ENCODE measurements at regions not wholly inside any gene's neighbourhood (a gene's known extent, or its start where the extent isn't known, plus 50 kb on each side); places are given as distances from the start of the nearest gene placed in this dataset.

DNA sequence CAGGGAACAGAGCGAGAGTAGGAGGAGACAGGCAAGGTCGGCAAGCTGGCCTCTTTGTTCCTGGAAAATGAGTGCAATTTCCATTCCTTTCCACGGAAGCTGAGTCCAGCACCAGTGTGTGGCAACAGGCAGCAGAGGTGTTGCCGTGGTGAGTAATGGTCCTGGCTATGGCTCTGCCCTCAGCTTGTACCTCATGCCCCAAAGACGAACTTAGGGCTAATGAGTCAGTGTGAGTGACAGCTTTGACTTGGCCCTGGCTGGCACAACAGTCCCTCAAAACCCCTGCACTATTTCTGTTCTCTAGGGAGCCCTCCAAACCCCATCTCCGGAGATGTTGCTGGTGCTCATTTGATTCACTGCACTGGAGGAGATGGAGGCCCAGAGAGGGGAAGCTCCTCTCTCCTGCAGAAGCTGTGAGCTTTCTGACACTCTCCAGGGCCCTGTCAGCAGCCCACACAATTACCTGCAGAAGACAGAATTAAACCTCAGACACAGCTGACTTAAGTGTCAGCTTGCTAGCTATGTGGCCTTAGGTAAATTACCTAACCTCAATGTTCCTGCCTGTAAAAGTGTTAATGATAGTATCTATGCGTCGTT is 129.9 kb downstream of the TMEM132E start:
- H3K9me3 ChIP-seq (ENCODE audit: control insufficient read depth, low read depth, low read length) = no peaks in the 10 kb centered on the region
- Mint-ChIP-seq H3K36me3 (ENCODE audit: insufficient read depth in 1 of 3, low read depth in 3 of 3) (no peaks in the 10 kb centered on the region; a peak in 1 of 7 replicates), H3K9me3 (peaks cover 2 to 3% of the 10 kb centered on the region in 2 experiments; a peak in 4 of 5 replicates), H3K27ac (no peak overlapping the region), H3K4me1 (no peaks in the 10 kb centered on the region), H3K4me3 (no peak overlapping the region), H3K27me3 (ENCODE audit: low read depth) (peaks cover 36% of the 10 kb centered on the region)
- H3K14ac ChIP-seq (ENCODE audit: insufficient read depth, low read length) = no peak overlapping the region
- H3K79me1 ChIP-seq (ENCODE audit: insufficient read depth, low read depth, low read length, poor library complexity, severe bottlenecking) = no peaks in the 10 kb centered on the region
- no peak overlapping the region for H2BK5ac ChIP-seq (ENCODE audit: insufficient read length, low read length)
- H3K27me3 ChIP-seq (ENCODE audit: insufficient read depth, low read length) = no peaks in the 10 kb centered on the region; the same call in 1 of the 2 replicates
- no peak overlapping the region for H2AFZ ChIP-seq (ENCODE audit: low read length)
- H3K56ac ChIP-seq (ENCODE audit: insufficient read length, low read depth, low read length) = no peak overlapping the region
- H2AK5ac ChIP-seq (ENCODE audit: insufficient read length, low read length) = no peak overlapping the region
- H3K27ac ChIP-seq (ENCODE audit: insufficient read length, low read depth, low read length) = no peak overlapping the region
- no peak overlapping the region for H3K23ac ChIP-seq (ENCODE audit: insufficient read length, low read depth, low read length)
- H4K20me1 ChIP-seq (ENCODE audit: control insufficient read depth, insufficient read depth, insufficient read length) = no peaks in the 10 kb centered on the region
- peak; percentile 17 for DNase-seq
- H4K91ac ChIP-seq (ENCODE audit: insufficient read length, low read depth, low read length) = no peak overlapping the region
- H3K4ac ChIP-seq (ENCODE audit: low read depth, low read length) = no peak overlapping the region
- no peak overlapping the region for H3T11ph ChIP-seq (ENCODE audit: low read length)
- H2BK15ac ChIP-seq (ENCODE audit: low read depth, low read length) = no peak overlapping the region
- H4K8ac ChIP-seq (replicated peaks; ENCODE audit: insufficient read length, low read depth, low read length) = no peak overlapping the region
- no CpG with 5 or more reads among the region's 8 CpGs for WGBS (ENCODE audit: extremely low coverage, insufficient read length, low lambda C conversion rate)
- no peaks in the 10 kb centered on the region for H3K79me2 ChIP-seq (ENCODE audit: insufficient read depth, low read length)
- no peak overlapping the region for H2BK20ac ChIP-seq (ENCODE audit: low read depth, low read length, poor library complexity, severe bottlenecking)
- H3K23me2 ChIP-seq (ENCODE audit: insufficient read length, low read depth, low read length, poor library complexity, severe bottlenecking) = no peaks in the 10 kb centered on the region
- TF ChIP-seq, protein P1, sequence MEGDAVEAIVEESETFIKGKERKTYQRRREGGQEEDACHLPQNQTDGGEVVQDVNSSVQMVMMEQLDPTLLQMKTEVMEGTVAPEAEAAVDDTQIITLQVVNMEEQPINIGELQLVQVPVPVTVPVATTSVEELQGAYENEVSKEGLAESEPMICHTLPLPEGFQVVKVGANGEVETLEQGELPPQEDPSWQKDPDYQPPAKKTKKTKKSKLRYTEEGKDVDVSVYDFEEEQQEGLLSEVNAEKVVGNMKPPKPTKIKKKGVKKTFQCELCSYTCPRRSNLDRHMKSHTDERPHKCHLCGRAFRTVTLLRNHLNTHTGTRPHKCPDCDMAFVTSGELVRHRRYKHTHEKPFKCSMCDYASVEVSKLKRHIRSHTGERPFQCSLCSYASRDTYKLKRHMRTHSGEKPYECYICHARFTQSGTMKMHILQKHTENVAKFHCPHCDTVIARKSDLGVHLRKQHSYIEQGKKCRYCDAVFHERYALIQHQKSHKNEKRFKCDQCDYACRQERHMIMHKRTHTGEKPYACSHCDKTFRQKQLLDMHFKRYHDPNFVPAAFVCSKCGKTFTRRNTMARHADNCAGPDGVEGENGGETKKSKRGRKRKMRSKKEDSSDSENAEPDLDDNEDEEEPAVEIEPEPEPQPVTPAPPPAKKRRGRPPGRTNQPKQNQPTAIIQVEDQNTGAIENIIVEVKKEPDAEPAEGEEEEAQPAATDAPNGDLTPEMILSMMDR (conservative IDR thresholded peaks at IDR 0.05) = no peak
- H3K18ac ChIP-seq (ENCODE audit: insufficient read length, low read depth, low read length) = no peak overlapping the region
- no peaks in the 10 kb centered on the region; the same call in 1 of the 2 replicates for H3K4me1 ChIP-seq (ENCODE audit: insufficient read depth, low read length)
- no peak overlapping the region for H3K9ac ChIP-seq (ENCODE audit: extremely low read depth, insufficient read length, low read length)
- no peak overlapping the region for H3K4me2 ChIP-seq (ENCODE audit: insufficient read depth, insufficient read length, low read length)
- no peak overlapping the region for H4K5ac ChIP-seq (ENCODE audit: insufficient read length, low read depth, low read length)
- H2BK120ac ChIP-seq (ENCODE audit: low read depth, low read length, poor library complexity, severe bottlenecking) = no peak overlapping the region
- no peak overlapping the region for H2BK12ac ChIP-seq (ENCODE audit: insufficient read length, low read depth, low read length)

Measured in H9 (cell line).